K562 (cell line): ENCODE measurements at regions not wholly inside any gene's neighbourhood (a gene's known extent, or its start where the extent isn't known, plus 50 kb on each side); places are given as distances from the start of the nearest gene placed in this dataset.

Source experiments
- ATF3 ChIP-seq, 2 experiments: fragments of 450-650 bp in 1 of 2; sonication (generic) in 1 of 2; formaldehyde crosslinking in 1 of 2; IDR thresholded peaks in 1 of 2; conservative IDR thresholded peaks in 1 of 2; 2 replicates each; pipeline versions ENCODE4 v1.6.1 to v1.8.1; 2016 to 2023; ENCODE audit warnings: mild to moderate bottlenecking in 2 of 2, moderate library complexity in 2 of 2, inconsistent platforms in 1 of 2, missing genetic modification reagents in 1 of 2
- BACH1 ChIP-seq: fragments of 200-800 bp; sonication (Bioruptor generic); IDR thresholded peaks from 2 replicates; pipeline ENCODE4 v1.6.1; 2016; ENCODE audit warnings: missing genetic modification characterization, missing compliant biosample characterization
- CHD2 ChIP-seq: IDR thresholded peaks from 2 replicates; pipeline ENCODE4 v1.6.1; 2011; ENCODE audit warnings: low read depth, low read length
- RAD21 ChIP-seq, 2 experiments: fragments of 250-450 bp in 1 of 2; fragments of 450-650 bp in 1 of 2; sonication (Bioruptor Pico) in 1 of 2; formaldehyde crosslinking in 1 of 2; IDR thresholded peaks in 1 of 2; conservative IDR thresholded peaks in 1 of 2; 2 replicates each; pipeline versions ENCODE4 v1.4.0 to v1.8.0; 2020 to 2022; ENCODE audit warnings: mild to moderate bottlenecking in 2 of 2, moderate library complexity in 1 of 2
- SIRT6 ChIP-seq: IDR thresholded peaks from one replicate; pipeline ENCODE4 v1.6.1; 2012; ENCODE audit warnings: low read depth, mild to moderate bottlenecking, control low read depth, inconsistent platforms, low read length, moderate library complexity
- SMARCB1 ChIP-seq: IDR thresholded peaks from 2 replicates; pipeline ENCODE4 v1.6.1; 2011; ENCODE audit warnings: improper control_type of control experiment, low read depth; ENCODE audit not compliant: insufficient read length
- YBX1 ChIP-seq: fragments of 450-650 bp; IDR thresholded peaks from 2 replicates; pipeline ENCODE4 v1.7.1; 2016; ENCODE audit warnings: mild to moderate bottlenecking
- ZKSCAN8 ChIP-seq: fragments of 200-800 bp; sonication (Bioruptor generic); IDR thresholded peaks from 2 replicates; pipeline ENCODE4 v1.6.1; 2016; ENCODE audit warnings: missing genetic modification characterization, missing compliant biosample characterization
- ZNF274 ChIP-seq: IDR thresholded peaks from 2 replicates; pipeline ENCODE4 v1.6.1; 2011; ENCODE audit warnings: low read depth, mild to moderate bottlenecking, low read length, moderate library complexity, borderline replicate concordance
- ZNF77 ChIP-seq: fragments of 250-450 bp; sonication (Bioruptor Pico); IDR thresholded peaks from 2 replicates; pipeline ENCODE4 v1.5.0; 2020
- ZSCAN29 ChIP-seq: fragments of 450-650 bp; IDR thresholded peaks from 2 replicates; pipeline ENCODE4 v1.6.1; 2017

- TF ChIP-seq ZKSCAN8 (CRISPR knock-in tag) (no peak), BACH1 (tag) (no peak), SMARCB1 (no peak), ZNF77 (CRISPR knock-in tag) (no peak), YBX1 (no peak), SIRT6 (no peak), CHD2 (no peak), ZSCAN29 (no peak), ATF3 (IDR thresholded peaks at IDR 0.05) (no peak), ATF3 (CRISPR knock-in tag; conservative IDR thresholded peaks at IDR 0.05) (no peak), RAD21 (CRISPR knock-in tag; conservative IDR thresholded peaks at IDR 0.05 in 1 of 2, IDR thresholded peaks at IDR 0.05 in 1 of 2) (no peak), ZNF274 (no peak)
Observed at GRCh38 chr2:144905956-144906355, 386.0 kb upstream of the ZEB2 start.
